IMR-90 (cell line): ENCODE measurements at regions not wholly inside any gene's neighbourhood (a gene's known extent, or its start where the extent isn't known, plus 50 kb on each side); places are given as distances from the start of the nearest gene placed in this dataset.

Source experiments
- ATAC-seq: fragments of 200-7000 bp; cut with Tn5 transposase; 2 replicates; pipeline ENCODE4 v1.9.1; 2020; ENCODE audit warnings: low read depth, mild to moderate bottlenecking, moderate library complexity
- BruUV-seq: library from RNA; stranded (reverse); fragments of 400-500 nt; replicated peaks from 2 replicates; lab custom pipeline; 2021; lab: Mats Ljungman, UMichigan
- CTCF ChIA-PET: fragments of 300-600 bp; formaldehyde crosslinking; extraction: SDS; loops from one replicate; lab custom pipeline; 2021; ENCODE audit warnings: antibody characterized with exemption; lab: Yijun Ruan, JAX
- POLR2A ChIA-PET: fragments of 300-600 bp; sonication (Branson Sonifier 250); formaldehyde crosslinking; loops from one replicate; lab custom pipeline; 2022; ENCODE audit warnings: antibody characterized with exemption; ENCODE audit not compliant: unreplicated experiment; lab: Charles Lee
- DNase-seq: peaks from one replicate; pipeline ENCODE4 v3.0.0; 2013
- H2AFZ ChIP-seq: replicated peaks from 2 replicates; pipeline ENCODE3; 2013; ENCODE audit warnings: low read length, mild to moderate bottlenecking; ENCODE audit not compliant: poor library complexity
- H2AK5ac ChIP-seq: 2 replicates; pipeline ENCODE4 v1.6.1; 2013; ENCODE audit warnings: low read depth, low read length, inconsistent platforms
- H2AK9ac ChIP-seq: replicated peaks from 2 replicates; pipeline ENCODE3; 2013; ENCODE audit warnings: mild to moderate bottlenecking, low read depth, low read length, moderate library complexity; ENCODE audit not compliant: poor library complexity
- H2BK120ac ChIP-seq: 2 replicates; pipeline ENCODE4 v1.6.1; 2013; ENCODE audit warnings: low read depth, low read length, inconsistent platforms
- H2BK15ac ChIP-seq: 3 replicates; pipeline ENCODE4 v1.6.1; 2013; ENCODE audit warnings: low read depth, low read length, inconsistent platforms
- H2BK20ac ChIP-seq: 2 replicates; pipeline ENCODE4 v1.6.1; 2013; ENCODE audit warnings: low read depth, mild to moderate bottlenecking, inconsistent platforms, low read length, moderate library complexity
- H2BK5ac ChIP-seq: 2 replicates; pipeline ENCODE4 v1.6.1; 2013; ENCODE audit warnings: mild to moderate bottlenecking, low read depth, low read length, inconsistent platforms; ENCODE audit not compliant: poor library complexity, severe bottlenecking
- H3K14ac ChIP-seq: replicated peaks from 2 replicates; pipeline ENCODE4 v1.6.1; 2013; ENCODE audit warnings: low read depth, low read length, inconsistent platforms
- H3K18ac ChIP-seq: 2 replicates; pipeline ENCODE4 v1.6.1; 2013; ENCODE audit warnings: low read depth, low read length, control low read depth
- H3K23ac ChIP-seq: 2 replicates; pipeline ENCODE4 v1.6.1; 2013; ENCODE audit warnings: low read depth, low read length, inconsistent platforms
- H3K27ac ChIP-seq: 2 replicates; pipeline ENCODE4 v1.5.1; 2013; ENCODE audit warnings: mild to moderate bottlenecking, control low read depth, low read length; ENCODE audit not compliant: insufficient read depth
- H3K27me3 ChIP-seq: 2 replicates; pipeline ENCODE4 v1.6.1; 2013; ENCODE audit warnings: low read length; ENCODE audit not compliant: control insufficient read depth, insufficient read depth
- H3K36me3 ChIP-seq: 2 replicates; pipeline ENCODE4 v1.6.1; 2013; ENCODE audit warnings: low read length, mixed read lengths; ENCODE audit not compliant: control insufficient read depth, insufficient read depth
- H3K4ac ChIP-seq: 2 replicates; pipeline ENCODE4 v1.6.1; 2013; ENCODE audit warnings: low read depth, low read length, inconsistent platforms
- H3K4me1 ChIP-seq: 2 replicates; pipeline ENCODE4 v1.6.1; 2013; ENCODE audit warnings: low read length, mixed read lengths; ENCODE audit not compliant: control insufficient read depth, insufficient read depth
- H3K4me2 ChIP-seq: 2 replicates; pipeline ENCODE4 v1.6.1; 2013; ENCODE audit warnings: low read depth, mild to moderate bottlenecking, control low read depth, low read length, moderate library complexity
- H3K4me3 ChIP-seq: 2 replicates; pipeline ENCODE4 v1.5.1; 2013; ENCODE audit warnings: low read depth, mild to moderate bottlenecking, control low read depth, low read length, moderate library complexity; ENCODE audit not compliant: insufficient read depth
- H3K56ac ChIP-seq: 2 replicates; pipeline ENCODE4 v1.6.1; 2013; ENCODE audit warnings: low read length, inconsistent platforms; ENCODE audit not compliant: insufficient read depth; ENCODE audit errors: extremely low read depth
- H3K79me1 ChIP-seq, 2 experiments: 2 replicates each; pipeline ENCODE4 v1.6.1; 2013; ENCODE audit warnings: low read length in 2 of 2, inconsistent platforms in 1 of 2, low read depth in 1 of 2
- H3K9ac ChIP-seq: 2 replicates; pipeline ENCODE4 v1.6.1; 2013; ENCODE audit warnings: low read depth, low read length, control low read depth
- H3K9me1 ChIP-seq: 2 replicates; pipeline ENCODE4 v1.6.1; 2013; ENCODE audit warnings: low read length, inconsistent platforms; ENCODE audit not compliant: insufficient read depth
- H3K9me3 ChIP-seq: 2 replicates; pipeline ENCODE4 v1.6.1; 2013; ENCODE audit warnings: low read length; ENCODE audit not compliant: control insufficient read depth, insufficient read depth
- H4K20me1 ChIP-seq: 2 replicates; pipeline ENCODE4 v1.6.1; 2013; ENCODE audit warnings: low read length, inconsistent platforms; ENCODE audit not compliant: insufficient read depth
- H4K5ac ChIP-seq: 2 replicates; pipeline ENCODE4 v1.6.1; 2013; ENCODE audit warnings: mild to moderate bottlenecking, low read depth, low read length, control low read depth
- H4K8ac ChIP-seq, 2 experiments: 2 replicates each; pipeline ENCODE4 v1.6.1; 2013; ENCODE audit warnings: low read depth in 2 of 2, low read length in 2 of 2, control low read depth in 1 of 2, inconsistent platforms in 1 of 2
- H4K91ac ChIP-seq: 2 replicates; pipeline ENCODE4 v1.6.1; 2013; ENCODE audit warnings: low read depth, low read length, inconsistent platforms; ENCODE audit not compliant: insufficient read depth
- BHLHE40 ChIP-seq: fragments of 150-350 bp; IDR thresholded peaks from 2 replicates; pipeline ENCODE4 v1.6.1; 2016; ENCODE audit warnings: mild to moderate bottlenecking, low read depth, low read length
- CHD1 ChIP-seq: IDR thresholded peaks from 2 replicates; pipeline ENCODE4 v1.6.1; 2012; ENCODE audit warnings: low read depth, low read length, improper control_type of control experiment
- CTCF ChIP-seq: conservative IDR thresholded peaks from 2 replicates; pipeline ENCODE4 v1.5.1; 2012; ENCODE audit warnings: mild to moderate bottlenecking, low read depth, low read length, improper control_type of control experiment
- ELK1 ChIP-seq: fragments of 150-350 bp; IDR thresholded peaks from 2 replicates; pipeline ENCODE4 v1.6.1; 2016; ENCODE audit warnings: low read depth, mild to moderate bottlenecking, low read length, moderate library complexity, borderline replicate concordance
- MAZ ChIP-seq: IDR thresholded peaks from 2 replicates; pipeline ENCODE4 v1.6.1; 2012; ENCODE audit warnings: low read depth, mild to moderate bottlenecking, low read length, improper control_type of control experiment, moderate library complexity, borderline replicate concordance
- MXI1 ChIP-seq: IDR thresholded peaks from 2 replicates; pipeline ENCODE4 v1.6.1; 2012; ENCODE audit warnings: low read depth, mild to moderate bottlenecking, low read length, moderate library complexity, borderline replicate concordance
- NFE2L2 ChIP-seq: fragments of 150-350 bp; IDR thresholded peaks from 2 replicates; pipeline ENCODE4 v1.6.1; 2016; ENCODE audit warnings: low read depth, mild to moderate bottlenecking, low read length
- POLR2A ChIP-seq: IDR thresholded peaks from 2 replicates; pipeline ENCODE4 v1.6.1; 2012; ENCODE audit warnings: mild to moderate bottlenecking, low read depth, low read length
- RAD21 ChIP-seq: IDR thresholded peaks from 2 replicates; pipeline ENCODE4 v1.6.1; 2012; ENCODE audit warnings: low read length, improper control_type of control experiment
- RCOR1 ChIP-seq: IDR thresholded peaks from 2 replicates; pipeline ENCODE4 v1.6.1; 2012; ENCODE audit warnings: mild to moderate bottlenecking, low read length, improper control_type of control experiment; ENCODE audit not compliant: insufficient replicate concordance
- SMC3 ChIP-seq: fragments of 150-350 bp; IDR thresholded peaks from 2 replicates; pipeline ENCODE4 v1.6.1; 2016; ENCODE audit warnings: low read depth, mild to moderate bottlenecking, antibody characterized with exemption, low read length, moderate library complexity
- USF2 ChIP-seq: fragments of 150-350 bp; IDR thresholded peaks from 2 replicates; pipeline ENCODE4 v1.6.1; 2017; ENCODE audit warnings: mild to moderate bottlenecking, antibody characterized with exemption, low read length, low read depth
- WGBS, 2 experiments: methylation state at CpG; one replicate each; pipeline versions ENCODE4 v1.1.5 to v1.1.7; 2013; ENCODE audit warnings: missing lambda C conversion rate in 2 of 2; ENCODE audit not compliant: insufficient read length in 1 of 2; ENCODE audit errors: extremely low coverage in 2 of 2; 5-methylcytosine and 5-hydroxymethylcytosine counted together
- dilution Hi-C: fragments of 300-500 bp; cut with HindIII; formaldehyde crosslinking; loops from one replicate; pipeline ENCODE4 v1.14.3; 2018; ENCODE audit warnings: low sequenced_read_pairs; ENCODE audit not compliant: unreplicated experiment
- in situ Hi-C: fragments of 300-500 bp; cut with MboI; formaldehyde crosslinking; loops from 3 replicates; pipeline ENCODE4 v1.14.3; 2019; ENCODE audit warnings: low sequenced_read_pairs, inconsistent platforms, mixed read lengths
- intact Hi-C: fragments of 100-400 bp; cut with micrococcal nuclease; formaldehyde crosslinking; loops from 2 replicates; pipeline ENCODE4 v1.10.0; 2022

- Histone ChIP-seq H4K91ac (peak overlapping the region; percentile 10), H3K9ac (no peak overlapping the region), H2BK15ac (no peak overlapping the region; the same call in 2 of the 3 replicates), H2AK9ac (no peak overlapping the region), H2AK5ac (peak overlapping the region; percentile 68), H2BK5ac (no peak overlapping the region), H3K4me2 (no peak overlapping the region), H3K18ac (no peak overlapping the region), H3K23ac (no peak overlapping the region), H3K79me1 (peaks cover 5 to 67% of the 10 kb centered on the region in 2 experiments; a peak in 3 of 4 replicates), H2BK20ac (peak overlapping the region; percentile 26; the same call in 1 of the 2 replicates), H4K5ac (no peak overlapping the region), H2BK120ac (peak overlapping the region; percentile 39; the same call in 1 of the 2 replicates), H3K9me1 (peaks cover 32% of the 10 kb centered on the region), H3K4me3 (no peak overlapping the region), H3K56ac (no peak overlapping the region), H3K36me3 (no peaks in the 10 kb centered on the region), H3K4me1 (peaks cover 39% of the 10 kb centered on the region), H2AFZ (peak overlapping the region; percentile 19), H3K27ac (no peak overlapping the region), H3K4ac (0 out of 2 replicates have a peak overlapping the region, but pooled peaks have one; percentile 39), H3K14ac (peak overlapping the region; percentile 12; the same call in 1 of the 2 replicates), H4K20me1 (no peaks in the 10 kb centered on the region), H4K8ac (no peak overlapping the region), H3K27me3 (no peaks in the 10 kb centered on the region), H3K9me3 (no peaks in the 10 kb centered on the region)
- ChIA-PET POLR2A (no interaction called here), CTCF (no interaction called here)
- dilution Hi-C loops (no loop called here), in situ Hi-C loops (no loop called here), intact Hi-C loops (loop anchor here (5.0 kb wide), 1 partner anchor 60 kb away; the partner anchor contains the start of gene TLN2)
- WGBS, 2 experiments = no CpG with 5 or more reads among the region's 9 CpGs
- DNase-seq (no peak), ATAC-seq (no peak)
- no TSS peak for BruUV-seq
- no peak for TF ChIP-seq CHD1
- TF ChIP-seq SMC3 = no peak
- no peak for TF ChIP-seq RCOR1
- TF ChIP-seq MAZ = no peak
- TF ChIP-seq MXI1 = no peak
- TF ChIP-seq BHLHE40 = no peak
- no peak for TF ChIP-seq CTCF
- no peak for TF ChIP-seq RAD21
- TF ChIP-seq ELK1 = no peak
- no peak for TF ChIP-seq POLR2A
- no peak for TF ChIP-seq NFE2L2
- TF ChIP-seq USF2 = no peak
Measured at GRCh38 chr15:62452026-62452425, 286.9 kb upstream of the C2CD4B start.
